Hepatic stellate cell (primary cell): ENCODE measurements at regions not wholly inside any gene's neighbourhood (a gene's known extent, or its start where the extent isn't known, plus 50 kb on each side); places are given as distances from the start of the nearest gene placed in this dataset.
"Not testable (repeated sequence)": the region's sequence is repeated elsewhere in the genome, so short reads cannot be mapped to it uniquely, and the experiment has no call there.

Experiments
- DNase-seq: peaks from one replicate; pipeline ENCODE4 v3.0.0; 2011; ENCODE audit warnings: low spot score

DNA sequence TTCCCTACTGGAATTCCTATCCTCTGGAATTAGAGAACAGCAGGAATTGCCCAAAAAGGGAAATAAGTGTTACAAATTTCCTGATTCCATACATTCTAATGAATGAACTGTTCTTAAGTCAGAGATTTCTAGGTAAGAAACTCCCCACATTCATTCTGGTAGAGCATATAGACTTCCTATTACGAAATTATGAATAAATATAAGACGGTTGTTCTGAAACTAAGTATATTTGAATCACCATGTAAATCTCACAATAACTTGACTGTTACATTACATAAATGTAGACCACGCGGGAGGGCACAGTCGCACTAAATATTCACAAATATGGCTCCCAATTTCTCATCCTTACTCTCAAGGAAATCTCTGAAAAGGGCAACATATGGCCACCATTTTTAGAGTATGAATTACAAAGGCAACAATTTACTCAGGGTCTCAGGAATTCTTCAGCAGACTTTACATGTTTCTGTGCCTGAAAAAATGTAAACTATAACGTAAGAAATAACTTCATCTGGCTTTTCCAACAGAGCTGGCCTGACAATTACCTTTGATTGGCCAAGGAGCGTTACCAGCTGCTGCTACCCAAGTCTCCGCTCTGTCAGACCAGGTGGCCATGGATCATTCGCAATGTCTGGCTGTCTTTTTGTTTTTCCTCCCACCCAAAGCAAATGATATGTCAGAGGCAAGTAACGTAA, 115.8 kb downstream of the MPP7 start:
- DNase-seq, result no peak

DNA sequence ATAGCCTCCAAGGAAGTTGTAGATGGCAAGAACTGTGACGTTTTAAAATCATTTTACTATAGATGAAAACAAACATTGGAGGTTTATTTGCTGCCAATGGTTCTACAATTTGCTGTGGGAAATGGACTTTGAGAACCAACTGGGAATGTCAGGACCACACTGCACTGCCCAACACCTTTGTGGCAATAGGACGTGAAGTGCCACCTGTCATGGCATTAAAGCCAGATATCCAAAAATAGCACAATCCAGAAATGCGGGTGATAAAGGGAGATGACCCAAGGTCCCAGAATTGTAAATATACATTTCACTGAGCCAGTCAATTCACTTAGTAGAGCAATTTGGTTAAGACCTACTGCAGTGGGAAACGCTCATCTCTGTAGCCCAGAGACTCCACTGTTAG, 116.4 kb downstream of the MPP7 start:
- DNase-seq, result no peak

DNA sequence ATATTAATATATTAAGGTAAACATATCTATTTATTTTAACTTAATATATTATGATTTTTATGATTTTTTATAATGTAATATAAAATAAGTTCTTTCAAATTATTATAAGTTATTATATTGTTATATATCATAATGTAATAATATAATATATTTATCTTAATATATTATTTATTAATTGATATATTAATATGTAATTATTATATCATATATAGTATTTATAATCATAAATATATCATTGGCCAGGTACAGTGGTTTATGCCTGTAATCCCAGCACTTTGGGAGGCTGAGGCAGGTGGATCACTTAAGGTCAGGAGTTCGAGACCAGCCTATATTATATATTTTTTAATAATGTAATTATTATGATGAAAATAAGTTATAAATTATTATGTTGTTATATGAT, 118.1 kb downstream of the MPP7 start:
- no peak for DNase-seq

DNA sequence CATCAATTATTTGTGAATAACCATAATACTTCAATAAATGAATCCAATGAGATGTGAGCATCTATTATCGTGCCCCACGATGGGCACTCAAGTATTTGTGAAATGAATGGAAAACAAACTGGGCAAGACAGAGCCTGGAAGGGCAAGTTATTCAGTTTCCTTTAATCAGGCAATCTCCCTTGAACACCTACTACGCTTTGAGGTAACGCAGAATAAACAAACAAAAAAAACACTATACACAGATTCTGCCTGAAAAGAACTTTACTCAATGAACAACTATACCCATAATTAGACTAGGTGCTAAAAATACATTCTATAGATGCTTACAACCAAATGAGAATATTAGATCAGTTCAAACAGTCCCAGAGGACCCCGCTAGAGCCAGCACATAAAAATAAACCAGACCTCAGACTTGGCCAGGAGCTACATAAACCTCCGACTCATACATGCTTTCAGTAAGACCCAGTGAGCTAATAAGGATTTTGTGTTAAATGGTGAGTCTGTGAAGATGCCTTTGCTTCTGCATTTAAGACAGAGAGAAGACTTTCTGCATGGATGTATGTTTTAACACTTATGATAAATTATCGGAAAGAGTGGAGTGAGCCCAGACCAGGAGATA, 121.3 kb downstream of the MPP7 start:
- DNase-seq, result no peak

DNA sequence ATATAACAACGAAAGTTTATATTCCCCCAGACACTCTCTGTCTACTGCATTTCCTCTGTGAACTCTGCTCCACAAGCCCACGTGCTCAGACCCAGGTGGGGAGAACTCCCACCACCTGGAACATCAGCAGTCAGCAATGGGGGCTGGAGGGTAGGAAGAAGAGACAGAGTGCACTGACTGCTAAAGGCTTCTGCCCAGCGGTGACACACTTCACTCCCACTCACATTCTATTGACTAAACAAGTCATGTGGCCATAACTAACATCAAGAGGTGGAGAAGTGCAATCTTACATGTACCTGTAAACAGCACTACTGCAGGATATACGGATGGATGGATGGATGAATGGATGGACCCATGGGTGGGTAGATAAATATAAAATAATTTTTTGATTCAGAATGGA, 122.2 kb downstream of the MPP7 start:
- DNase-seq, result no peak

DNA sequence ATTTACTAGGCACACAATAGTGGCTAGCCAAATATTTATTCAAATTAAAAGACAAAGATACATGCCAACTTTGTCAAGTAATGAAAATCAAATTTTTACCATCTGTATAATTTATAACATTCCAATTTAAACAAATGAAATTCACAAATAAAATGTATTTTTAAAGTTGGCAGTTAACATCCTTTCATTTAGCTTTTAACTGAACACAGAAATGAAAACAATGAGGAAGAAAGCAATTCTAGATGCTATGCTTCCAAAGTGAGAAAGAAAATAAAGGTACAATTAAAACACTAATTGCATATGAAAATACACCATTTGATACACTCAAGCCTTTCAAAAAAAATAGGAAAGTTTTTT, 123.1 kb downstream of the MPP7 start:
- DNase-seq, result no peak

DNA sequence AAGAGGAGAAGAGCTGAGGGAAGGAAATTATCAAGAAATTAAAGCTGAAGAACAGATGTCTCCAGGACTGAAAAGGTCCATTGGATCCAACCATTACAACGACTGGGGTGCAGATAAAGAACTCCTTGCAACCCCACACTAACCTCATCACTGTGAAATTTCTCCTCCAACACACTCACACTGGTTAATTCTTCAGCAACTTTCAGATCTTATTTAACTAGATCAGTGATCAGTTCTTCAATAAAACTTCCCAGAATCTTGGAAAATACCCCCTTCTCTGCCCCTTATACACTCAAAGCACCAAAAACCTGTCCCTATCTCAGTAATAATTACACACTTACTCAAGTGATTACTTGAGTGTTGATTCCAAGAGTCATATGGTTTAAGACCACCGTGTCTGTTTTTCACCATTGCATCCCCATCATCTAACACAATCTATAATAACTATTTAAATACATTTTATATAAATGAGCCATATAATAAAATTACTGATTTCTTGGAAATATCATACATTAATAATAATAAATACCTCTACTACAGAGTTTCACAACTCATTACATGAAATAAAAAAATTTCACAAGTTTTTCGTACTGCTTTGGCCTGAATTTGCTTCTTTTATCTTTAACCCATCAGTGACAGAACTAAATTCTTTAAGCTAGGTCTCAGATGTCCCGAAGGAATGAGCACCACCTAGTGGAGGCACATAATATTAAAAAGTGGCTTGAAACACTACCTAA, 123.7 kb downstream of the MPP7 start:
- DNase-seq, result peak; percentile 11

DNA sequence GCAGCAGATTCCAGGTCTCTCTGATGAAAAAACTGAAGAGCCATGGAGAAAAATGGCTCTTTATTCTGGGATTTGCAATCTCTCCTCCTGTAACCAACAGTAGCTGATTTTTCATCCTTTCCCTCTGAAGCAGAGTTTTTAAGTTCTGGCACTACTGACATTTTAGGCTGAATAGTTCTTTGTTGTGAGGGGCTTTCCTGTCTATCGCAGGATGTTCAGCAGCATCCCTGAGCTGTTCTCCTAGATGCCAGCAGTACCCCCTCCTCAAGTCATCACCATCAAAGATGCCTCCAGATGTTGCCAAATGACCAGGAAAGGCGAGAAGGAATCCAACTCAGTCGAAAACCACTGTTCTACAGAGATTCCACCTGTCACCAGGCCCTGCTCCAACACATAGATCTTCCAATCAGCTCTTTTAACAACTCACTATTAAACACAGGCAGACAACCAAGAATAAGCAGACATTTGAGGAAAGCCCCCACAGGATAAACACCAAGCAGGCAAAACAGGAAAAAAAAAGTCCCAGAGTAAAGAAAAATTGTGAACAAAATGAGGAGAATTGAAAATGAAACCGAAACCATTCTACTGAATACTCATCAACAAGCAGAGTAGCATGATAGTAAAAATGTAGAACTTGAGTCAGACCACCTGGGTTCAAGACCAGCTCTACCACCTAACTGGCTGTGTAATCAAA, 124.8 kb downstream of the MPP7 start:
- no peak for DNase-seq

DNA sequence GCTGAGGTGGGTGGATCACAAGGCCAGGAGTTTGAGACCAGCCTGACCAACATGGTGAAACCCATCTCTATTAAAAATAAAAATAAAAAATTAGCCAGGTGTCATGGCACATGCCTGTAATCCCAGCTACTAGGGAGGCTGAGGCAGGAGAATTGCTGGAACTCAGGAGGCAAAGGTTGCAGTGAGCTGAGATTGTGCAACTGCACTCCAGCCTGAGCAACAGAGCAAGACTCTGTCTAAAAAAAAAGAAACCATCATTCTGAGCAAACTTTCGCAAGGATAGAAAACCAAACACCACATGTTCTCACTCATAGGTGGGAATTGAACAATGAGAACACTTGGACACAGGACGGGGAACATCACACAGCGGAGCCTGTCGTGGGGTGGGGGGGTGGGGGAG, 126.4 kb downstream of the MPP7 start:
- not testable (repeated sequence) for DNase-seq

DNA sequence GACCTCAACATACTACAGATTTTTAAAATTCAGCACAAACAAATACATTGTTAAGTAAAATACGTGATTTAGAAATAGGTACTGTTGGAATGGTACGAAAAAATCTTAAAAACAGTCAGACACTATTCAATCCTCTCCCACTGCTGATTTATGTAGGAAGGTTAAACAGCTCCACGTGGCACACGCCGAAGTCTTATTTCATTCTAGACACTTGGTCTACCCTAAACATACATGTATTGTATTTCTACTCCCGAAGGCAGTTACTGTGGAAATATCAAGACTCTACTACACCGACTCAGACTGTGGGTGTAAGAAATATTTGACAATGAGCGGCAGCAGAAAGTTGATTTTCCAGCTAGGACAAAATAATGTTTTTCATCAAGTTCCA, 130.6 kb downstream of the MPP7 start:
- DNase-seq, result no peak

DNA sequence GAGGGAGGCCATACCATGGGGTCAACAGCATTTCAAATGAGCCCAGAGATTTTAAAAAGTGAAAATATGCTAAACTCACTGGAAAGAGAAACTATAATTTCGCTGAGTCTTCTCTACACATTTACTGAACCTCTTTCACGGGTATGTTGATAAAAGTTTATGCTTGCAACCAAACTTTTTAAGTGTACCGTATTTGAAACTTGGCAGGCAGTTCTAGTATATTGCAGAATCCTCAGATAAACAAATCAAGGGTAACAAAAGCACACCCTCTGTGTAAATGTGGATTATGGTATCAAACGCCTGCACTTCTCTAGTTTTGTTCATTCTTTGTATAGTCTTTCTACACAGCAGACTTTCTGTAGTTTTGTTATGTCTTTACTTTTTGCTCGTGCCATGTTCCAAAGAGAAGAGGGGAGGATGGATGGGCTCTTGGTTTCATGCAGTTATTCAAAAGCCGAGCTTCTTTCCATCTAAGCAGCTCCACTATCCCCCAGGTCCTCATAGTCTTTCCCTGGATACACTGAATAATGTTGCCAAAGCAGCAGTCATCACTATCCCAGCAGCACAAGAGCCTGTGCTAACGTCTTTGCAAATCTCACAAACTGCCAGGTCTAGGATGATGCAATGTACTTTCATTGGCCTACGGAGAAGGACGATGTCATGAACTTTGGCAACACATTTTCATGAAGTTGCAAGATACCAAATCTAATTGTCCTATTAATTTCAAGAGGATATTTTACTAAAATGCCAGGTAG, 131.2 kb downstream of the MPP7 start:
- no peak for DNase-seq

DNA sequence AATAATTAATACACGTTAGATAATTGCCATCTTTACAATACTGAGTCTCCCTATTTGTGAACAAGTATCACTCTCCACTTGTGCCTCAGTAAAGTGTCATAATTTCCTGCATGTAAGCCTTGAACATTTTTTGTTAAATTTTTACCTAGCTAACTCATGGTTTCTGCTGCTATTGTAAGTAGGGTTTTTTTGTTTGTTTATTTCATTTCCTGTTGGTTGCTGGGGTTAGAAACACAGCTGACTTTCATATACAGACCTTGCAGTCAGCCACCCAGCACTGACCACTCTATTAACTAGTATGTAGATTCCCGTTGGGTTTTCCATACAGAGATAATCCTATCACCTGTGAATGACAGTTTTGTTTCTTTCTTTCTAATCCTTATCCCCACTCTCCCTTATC, 133.3 kb downstream of the MPP7 start:
- DNase-seq, result no peak

DNA sequence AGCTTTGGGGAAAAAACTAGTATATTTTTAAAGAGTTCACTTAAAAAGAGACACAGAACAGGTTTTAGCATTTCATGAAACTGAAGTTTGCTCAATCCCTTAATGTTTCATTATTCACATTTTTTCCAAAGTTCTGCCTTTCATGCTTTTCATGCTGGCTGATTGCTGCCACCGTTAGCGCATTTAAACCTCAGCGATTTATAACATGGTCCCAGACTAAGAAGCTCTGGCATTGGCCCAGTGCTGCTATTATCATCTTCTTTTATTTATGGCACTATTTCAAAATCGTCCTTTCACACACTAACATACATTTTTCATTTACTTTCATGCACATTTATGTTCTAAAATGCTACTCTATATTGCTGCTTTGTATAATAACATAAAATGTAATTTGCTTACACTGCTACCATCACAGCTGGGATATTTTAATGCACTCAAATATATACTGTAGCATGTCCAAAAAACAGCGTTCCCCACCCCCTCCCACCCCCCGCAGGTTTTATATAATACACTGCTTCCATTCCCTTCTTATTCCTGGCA, 141.9 kb downstream of the MPP7 start:
- DNase-seq, result no peak

DNA sequence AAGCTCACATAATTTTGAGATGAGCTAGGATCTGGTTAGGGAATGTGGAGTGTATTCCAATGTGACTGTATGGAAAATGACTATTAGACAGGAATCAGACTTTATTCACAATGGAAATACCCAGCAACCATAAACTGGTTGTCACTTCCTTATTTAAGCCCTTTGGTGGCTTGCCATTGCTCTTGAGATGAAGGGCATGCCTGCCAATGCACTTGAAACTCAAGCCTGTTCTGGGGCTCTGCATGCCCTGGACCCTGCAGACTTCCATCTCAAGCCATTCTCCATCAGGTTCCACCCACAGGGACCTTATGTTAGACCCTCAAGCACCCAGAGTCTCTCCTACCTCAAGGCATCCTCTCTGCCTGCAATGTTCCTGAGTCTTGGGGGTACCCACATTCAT, 145.5 kb downstream of the MPP7 start:
- no peak for DNase-seq

DNA sequence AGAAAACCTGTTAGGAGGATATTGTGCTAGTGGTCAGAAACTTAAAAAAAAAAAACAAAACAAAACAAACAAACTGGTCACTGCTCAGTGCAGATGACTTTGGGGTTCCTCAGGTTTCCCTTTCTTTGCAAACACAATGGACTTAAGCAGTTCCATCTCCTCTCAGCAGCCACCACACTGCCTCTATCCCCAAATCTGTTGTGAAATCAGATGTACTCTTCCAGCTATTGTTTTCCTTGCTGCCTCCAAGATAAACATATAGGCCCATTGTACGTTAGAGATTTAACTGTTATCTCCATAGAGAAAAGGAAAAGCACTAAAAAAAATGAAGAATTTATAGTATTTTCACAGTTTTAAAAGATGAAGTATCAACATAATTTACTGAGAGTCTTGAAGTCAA, 147.1 kb downstream of the MPP7 start:
- no peak for DNase-seq

DNA sequence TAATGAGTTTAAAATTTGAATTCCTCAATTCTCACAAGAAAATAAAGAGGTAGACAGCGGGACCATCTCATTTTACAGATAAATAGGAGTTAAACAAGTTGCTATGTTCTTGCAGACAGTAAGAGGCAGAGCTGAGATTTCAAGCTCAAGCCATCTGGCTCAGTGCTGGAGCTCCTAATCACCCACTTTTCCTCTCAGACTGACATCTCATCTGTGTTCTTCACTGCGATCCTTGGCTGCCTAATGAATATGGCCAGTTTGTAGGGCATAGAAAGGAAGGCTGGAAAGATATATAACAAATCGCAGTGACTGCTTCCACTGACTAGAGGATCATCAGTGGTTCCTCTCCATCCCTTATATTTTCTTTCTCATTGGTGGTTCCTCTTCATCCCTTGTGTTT, 151.2 kb downstream of the MPP7 start:
- no peak for DNase-seq

DNA sequence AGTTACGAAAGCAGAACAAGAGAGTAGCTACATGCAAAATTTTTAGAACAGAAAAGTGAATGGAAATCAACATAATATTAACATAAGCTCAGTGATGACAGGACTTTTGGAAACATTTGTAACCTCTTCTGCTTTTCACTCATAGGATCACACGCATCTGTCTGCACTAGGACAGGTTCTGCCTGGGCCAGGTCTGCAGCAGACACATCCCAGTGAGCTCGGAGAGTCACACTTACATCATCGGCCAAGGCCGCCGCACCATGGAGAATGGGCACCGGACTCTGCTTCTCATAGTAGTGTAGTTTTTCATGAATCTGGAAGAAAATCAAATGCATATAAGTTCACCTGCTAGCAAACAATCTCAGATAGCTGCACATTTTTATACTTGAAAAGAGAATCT, 150.9 kb upstream of the ODAD2 start:
- no peak for DNase-seq

DNA sequence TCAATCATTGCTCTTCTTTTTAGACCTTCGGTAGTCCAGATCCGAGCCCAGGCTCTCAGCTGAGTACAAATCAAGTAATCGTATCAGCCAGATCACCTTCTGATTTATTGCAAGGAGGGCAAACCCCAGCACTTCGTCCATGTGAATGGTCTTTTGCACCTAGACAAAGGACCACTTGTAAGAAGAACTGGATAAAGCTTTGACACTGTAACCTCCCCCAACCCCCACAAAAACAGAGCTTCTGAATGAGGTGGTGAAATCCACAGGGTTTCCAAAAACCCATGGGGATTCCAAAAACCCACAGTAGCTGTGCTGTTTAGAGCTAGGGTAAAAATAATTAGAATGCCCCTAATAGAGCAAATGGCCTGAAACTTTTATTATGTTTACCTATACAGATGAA, 148.8 kb upstream of the ODAD2 start:
- no peak for DNase-seq

DNA sequence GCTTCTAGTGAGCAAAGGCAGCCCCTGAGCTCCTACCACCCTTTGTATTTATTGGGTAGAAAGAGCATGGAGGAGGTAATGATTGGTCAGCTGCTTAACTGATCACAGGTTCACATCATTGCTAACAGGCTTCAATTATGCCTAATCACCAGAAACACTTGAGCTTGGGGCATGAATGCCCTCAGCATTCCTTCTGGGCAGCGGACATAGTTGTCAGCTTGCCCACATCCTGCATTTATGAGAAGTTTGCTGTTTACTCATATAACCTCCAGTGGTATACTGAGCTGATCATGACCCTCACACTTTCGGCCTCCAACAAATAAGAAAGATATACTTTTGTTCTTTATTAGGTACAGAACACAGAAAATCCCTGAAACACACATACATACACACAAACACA, 140.3 kb upstream of the ODAD2 start:
- no peak for DNase-seq

DNA sequence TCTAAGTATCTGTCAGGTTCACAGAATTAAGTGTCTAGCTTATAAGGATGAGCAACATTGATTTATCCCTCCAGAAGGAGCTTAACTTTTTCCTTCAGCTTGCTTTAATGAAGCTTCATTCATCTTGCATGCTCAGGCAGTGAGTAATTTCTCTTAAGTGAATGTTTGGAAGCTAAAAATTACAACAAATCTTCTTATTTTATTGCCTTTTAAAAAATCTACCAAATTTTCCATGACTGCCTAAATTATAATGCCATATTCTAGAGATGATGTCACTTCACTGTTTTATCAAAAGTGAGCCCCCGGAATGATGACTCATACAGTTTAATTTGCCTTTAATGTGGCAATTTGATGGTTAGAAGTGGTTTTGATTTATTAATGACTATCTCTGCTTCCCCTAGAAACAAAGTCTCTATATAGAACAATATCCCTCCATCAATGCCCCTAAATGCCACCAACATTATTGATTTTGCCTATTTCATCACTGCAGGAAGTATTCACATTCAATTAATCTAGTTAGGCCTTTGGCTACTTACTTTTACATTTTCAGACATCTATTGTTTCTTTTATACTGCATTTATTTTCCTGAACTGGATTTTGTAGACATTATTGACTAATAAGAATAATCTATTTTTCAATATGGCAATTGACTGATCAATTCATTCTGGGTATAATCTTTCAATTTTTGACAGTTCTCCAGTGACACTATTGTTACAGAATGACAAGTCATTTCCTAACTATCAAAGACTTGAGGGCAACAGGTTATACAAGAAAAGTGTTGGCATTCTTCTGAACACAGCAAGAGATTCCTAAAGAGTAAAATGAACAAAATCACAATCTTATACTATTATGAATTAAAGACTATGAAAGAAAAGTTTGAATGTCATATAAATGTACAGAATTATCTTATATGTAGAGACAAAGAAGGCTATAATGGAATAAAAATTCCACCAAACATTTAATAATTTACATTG, 139.3 kb upstream of the ODAD2 start:
- DNase-seq, result no peak

DNA sequence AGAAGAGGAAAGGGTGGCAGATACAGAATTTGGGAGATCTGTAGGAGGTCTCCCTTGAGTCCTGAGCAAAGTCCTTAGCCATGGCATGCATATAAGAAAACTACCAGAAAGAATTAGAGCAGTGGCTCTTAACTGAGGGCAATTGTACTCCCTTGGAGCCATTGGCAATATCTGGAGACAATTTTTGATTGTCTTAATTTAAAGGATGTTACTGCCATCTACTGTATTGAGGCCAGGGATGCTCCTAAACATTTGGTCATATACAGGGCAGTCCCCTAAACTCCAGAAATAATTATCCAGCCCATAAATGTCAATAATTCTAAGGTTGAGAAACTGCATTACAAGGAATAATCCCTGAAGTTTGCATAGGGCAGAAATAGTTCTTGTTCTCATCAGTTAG, 136.4 kb upstream of the ODAD2 start:
- no peak for DNase-seq
